ENCODE measurements at regions not wholly inside any gene's neighbourhood (a gene's known extent, or its start where the extent isn't known, plus 50 kb on each side); places are given as distances from the start of the nearest gene placed in this dataset.

- DNase-seq: no peak
Measured at GRCh38 chr22:27463121-27463660, 338.4 kb downstream of the MN1 start.

GRCh38 chr22:27466229-27466628, 335.3 kb downstream of the MN1 start:
- no peak for DNase-seq

GRCh38 chr22:27466778-27467438, 334.6 kb downstream of the MN1 start:
- no peak for DNase-seq

DNA sequence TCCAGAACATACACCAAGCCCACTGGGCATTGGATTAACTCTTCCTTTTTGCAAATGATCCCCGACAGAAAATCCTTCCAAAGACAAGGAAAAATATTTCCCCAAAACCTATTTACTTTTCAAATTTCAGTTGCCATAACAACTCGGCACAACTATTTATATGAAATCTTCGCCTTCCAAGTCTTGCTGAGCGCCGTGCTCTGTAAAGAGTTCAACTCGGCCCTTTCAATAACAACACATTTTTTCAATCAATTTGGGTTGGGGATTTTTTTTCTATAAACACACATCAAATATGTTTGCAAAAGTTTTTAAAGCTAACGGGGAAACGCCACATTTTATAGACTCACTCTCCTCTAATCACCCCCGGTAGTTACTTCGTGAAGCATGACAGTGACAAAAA, 333.8 kb downstream of the MN1 start:
- peak; percentile 61 for DNase-seq

DNA sequence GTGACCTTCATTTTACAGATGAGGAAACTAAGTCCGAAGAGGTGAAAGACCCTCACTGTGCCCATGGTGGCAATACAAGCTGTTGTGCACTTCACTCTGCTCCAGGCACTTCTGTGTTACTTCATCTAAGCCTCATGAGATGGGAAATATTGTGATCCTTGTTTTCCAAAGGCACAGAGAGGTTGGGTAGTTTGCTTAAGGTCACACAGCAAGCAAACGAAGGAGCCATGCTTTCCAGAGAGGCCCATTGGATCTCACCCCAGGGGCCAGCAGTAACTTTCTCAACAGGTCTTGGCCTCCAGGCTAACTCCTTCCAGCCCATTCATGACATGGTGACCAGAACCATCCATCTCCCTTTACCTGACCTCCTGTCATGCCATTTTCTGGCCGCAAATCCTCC, 332.8 kb downstream of the MN1 start:
- DNase-seq: no peak

GRCh38 chr22:27470169-27470772, 331.3 kb downstream of the MN1 start:
- DNase-seq: no peak

- DNase-seq: no peak
Measured at GRCh38 chr22:27472975-27473374, 328.6 kb downstream of the MN1 start.

- DNase-seq: no peak
Measured at GRCh38 chr22:27473533-27473932, 328.0 kb downstream of the MN1 start.

GRCh38 chr22:27474112-27474571, 327.4 kb downstream of the MN1 start:
- DNase-seq: peak; percentile 86

DNA sequence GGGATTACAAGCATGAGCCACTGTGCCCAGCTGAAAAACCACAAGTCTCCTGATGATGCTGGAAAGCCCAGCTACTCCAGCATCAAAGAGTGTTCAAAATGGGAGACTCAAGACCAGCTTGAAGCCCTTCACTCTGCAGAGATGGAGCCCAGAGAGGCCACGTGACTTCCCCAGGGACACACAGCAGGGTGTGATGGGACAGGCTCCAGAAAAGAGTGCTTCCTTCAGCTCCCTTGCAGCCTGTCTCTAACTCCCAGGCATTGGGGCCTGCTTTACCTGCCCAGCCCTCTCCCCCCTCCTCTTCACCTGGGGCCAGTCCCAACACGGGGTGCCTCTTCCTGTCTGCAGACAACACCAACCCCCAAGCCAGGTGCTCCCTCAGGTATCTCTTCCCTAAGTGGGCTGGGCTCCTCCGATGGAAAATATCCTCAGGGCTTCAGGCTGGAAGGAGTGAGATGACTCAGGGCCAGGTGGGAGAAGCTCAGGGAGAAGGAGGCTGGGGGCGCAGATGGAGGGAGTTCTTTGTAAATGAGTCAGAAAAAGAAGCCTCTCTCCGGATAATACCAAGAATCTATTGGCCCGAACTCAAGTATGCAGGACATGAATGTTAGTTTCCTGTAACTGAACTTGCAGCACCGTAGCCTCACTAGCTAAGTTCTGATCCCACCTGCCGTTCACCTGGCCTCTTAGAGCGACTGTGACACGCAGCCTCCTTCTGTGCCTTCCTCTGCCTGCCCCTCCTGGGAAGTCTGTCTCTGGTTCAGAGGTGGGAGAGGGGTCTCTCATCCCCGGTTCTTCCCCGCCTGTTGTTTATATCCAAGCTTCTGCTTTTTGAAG, 326.6 kb downstream of the MN1 start:
- DNase-seq: peak; percentile 94

DNA sequence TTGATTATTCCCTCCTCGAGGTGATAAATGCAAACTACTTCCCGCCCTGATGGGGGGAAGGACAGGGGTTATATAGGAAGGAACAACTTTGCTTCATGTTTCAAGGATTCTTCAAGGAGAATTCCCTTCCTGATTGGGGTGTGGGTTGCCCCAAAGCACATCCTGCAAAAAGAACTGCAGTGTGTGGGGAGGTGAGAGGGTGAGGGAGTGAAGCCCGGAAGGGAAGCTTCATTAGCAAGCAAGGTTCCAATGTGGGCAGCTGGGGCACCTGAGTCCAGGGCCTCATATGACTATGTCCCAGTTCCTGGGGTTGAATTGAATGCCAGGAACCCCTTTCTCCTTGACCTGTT, 326.0 kb downstream of the MN1 start:
- DNase-seq: no peak

DNA sequence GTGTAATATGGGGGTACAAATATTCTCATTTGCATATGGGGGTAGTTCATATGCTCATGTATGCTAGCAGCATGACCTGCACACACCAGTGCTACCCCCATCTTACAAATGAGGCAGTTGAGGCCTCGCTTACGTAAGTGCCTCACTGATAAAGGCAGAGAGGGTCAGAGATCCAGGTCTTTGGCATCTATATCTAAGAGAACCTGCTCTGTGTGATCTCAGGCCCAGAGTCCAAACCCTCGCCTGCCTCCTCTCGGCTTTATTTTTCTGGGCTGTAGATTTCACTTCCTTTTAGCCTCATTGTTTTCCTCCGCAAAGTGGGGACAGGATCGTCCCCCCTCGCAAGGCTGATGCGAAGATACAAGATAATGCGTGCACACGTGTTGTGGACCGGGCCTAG, 325.2 kb downstream of the MN1 start:
- no peak for DNase-seq

DNA sequence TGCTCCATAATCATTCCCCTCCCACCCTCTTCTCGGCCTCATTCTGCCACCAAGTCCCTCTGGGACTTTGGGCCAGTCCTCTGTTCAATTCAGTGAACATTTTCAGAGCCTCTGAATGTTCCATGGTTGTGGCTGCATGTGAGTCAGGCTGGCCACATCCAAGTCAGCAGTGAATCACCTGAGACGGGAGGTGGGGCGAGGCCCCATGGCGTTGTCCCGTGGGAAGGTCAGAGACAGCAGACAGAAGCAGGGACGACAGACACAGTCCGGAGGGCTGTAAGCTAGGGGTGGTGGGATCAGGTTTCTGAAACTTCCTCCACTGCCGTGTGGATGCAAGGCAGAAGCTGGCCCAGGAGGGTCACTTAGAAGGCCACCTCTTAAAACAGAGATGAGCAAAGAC, 324.8 kb downstream of the MN1 start:
- DNase-seq: peak; percentile 54

DNA sequence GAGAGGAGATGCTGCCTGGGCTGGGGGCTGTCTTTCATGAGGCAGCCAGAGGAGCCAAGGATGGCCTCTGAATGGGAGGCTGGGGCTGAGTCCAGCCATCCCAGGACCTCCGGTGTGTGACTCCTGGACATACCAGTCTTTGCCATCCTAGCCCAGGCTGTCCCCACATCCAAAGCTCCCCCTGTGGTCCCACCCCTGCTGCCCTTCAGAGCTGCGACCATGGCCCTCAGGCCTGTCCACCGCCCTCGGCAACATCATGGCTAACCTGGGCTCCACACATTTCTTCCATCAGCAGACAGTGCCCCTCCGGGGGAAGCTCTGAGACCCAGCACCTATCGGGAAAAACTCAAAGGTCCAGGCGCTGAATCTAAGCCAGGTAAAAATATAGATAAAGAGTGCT, 324.4 kb downstream of the MN1 start:
- no peak for DNase-seq

DNA sequence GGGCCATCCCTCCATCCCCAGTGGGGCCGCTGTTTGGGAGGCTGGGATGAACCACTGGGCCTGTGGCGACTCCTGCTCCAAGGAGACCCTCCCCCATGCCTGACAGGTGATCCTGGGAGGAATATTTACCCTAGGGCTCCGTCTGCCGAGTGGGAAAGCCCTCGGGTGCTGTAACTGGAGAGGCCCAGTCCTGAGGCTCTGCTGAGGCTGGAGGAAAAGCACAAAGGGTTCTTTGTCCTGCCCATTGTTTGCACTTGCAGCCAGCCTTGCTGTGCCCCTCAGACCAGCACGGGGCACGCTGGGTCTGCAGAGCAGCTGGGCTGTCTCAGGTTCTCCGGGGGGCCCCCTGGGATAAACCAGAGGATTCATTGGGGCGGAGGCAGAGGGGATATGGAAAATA, 321.1 kb downstream of the MN1 start:
- no peak for DNase-seq

DNA sequence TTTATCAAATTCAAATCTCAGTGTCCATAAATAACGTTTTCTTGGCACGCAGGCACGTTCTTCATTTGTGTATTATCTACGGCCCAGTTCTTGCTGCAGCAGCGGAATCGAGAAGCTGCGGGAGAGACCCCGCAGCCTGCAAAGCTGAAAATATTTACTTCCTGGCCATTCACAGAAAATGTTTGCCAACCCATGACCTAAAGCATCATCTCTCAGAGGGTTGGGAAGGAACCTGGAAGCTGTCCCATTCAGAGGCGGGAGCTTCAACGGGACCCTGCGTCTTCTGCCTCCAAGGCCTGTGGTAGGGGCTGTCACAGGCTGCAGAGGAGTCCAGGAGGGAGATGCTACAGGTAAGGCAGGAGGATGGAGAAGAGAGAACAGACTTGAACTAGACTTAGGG, 319.2 kb downstream of the MN1 start:
- no peak for DNase-seq

DNA sequence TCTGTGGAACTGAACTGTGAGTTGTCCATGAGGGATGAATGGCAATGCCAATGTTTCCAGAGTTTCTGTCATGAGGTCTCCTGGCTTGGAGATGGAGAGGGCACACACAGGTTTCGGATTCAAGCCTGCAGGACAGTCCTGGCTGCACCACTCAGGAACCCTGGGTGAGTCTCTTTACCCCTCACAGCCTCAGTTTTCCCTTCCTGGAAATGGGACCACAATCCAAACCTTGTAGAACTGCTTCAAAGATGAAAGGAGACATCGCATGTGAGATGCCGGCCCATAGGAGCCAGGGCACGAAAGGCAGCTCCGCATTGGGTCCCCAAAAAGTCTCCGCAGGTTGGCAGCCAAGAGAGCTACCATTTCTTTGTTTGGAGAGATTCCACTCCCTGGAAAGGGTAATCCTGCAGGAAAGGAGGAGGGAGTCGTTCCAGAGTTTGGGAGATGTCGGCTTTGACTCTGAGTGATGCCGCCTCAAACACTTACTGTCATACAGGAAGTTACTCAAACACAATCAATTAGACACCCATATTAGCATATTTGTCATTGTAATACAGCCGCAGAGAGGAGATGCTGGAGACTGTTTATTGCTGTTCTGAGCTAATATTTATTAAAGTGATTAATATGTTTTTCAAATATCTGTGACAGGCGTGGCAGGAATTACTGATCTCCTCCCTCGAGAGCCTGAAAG, 318.3 kb downstream of the MN1 start:
- no peak for DNase-seq

DNA sequence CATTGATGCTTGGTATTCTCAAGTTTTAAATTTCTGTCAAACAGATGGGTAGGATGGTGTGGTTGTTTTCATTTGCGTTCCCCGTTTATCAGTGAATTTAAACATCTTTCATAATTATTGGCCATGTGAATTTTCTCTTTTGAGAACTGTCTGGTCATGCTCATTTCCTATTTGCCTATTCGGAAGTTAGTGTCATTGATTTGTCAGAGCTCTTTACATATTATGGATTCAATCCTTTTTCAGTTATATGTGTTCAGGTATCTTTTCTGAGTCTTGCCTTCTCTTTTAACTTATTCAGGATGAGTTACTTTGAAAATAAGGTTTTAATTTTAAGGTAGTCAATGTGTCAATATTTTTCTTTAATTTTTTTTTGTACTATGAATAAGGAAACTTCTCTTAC, 315.7 kb downstream of the MN1 start:
- no peak for DNase-seq

- DNase-seq: peak; percentile 85
Measured at GRCh38 chr22:27487600-27488452, 313.7 kb downstream of the MN1 start.

GRCh38 chr22:27488456-27489177, 312.9 kb downstream of the MN1 start:
- peak; percentile 52 for DNase-seq

- peak; percentile 89 for DNase-seq
Measured at GRCh38 chr22:27489178-27489675, 312.3 kb downstream of the MN1 start.
